GM12878 (cell line): ENCODE measurements at regions not wholly inside any gene's neighbourhood (a gene's known extent, or its start where the extent isn't known, plus 50 kb on each side); places are given as distances from the start of the nearest gene placed in this dataset.

Experiments used
- ATAC-seq: fragments of 200-7000 bp; cut with Tn5 transposase; 3 replicates; pipeline ENCODE4 v1.9.1; 2020; ENCODE audit warnings: mild to moderate bottlenecking, moderate library complexity
- BruUV-seq: library from RNA; stranded (reverse); fragments of 400-500 nt; replicated peaks from 2 replicates; lab custom pipeline; 2021; lab: Mats Ljungman, UMichigan
- CTCF ChIA-PET: fragments of 300-600 bp; sonication (Branson Sonifier 250); formaldehyde crosslinking; extraction: SDS; loops from one replicate; lab custom pipeline; 2021; ENCODE audit warnings: inconsistent platforms; lab: Yijun Ruan, JAX
- POLR2A ChIA-PET: fragments of 350-600 bp; formaldehyde crosslinking; extraction: SDS; loops from one replicate; lab custom pipeline; 2021; ENCODE audit warnings: inconsistent platforms; lab: Charles Lee
- RAD21 ChIA-PET: fragments of 300-600 bp; sonication (Branson Sonifier 250); formaldehyde crosslinking; loops from one replicate; lab custom pipeline; 2023; ENCODE audit warnings: antibody characterized with exemption; ENCODE audit not compliant: unreplicated experiment; lab: Charles Lee
- SMC1A ChIA-PET: fragments of 300-600 bp; sonication (Branson Sonifier 250); formaldehyde crosslinking; loops from one replicate; lab custom pipeline; 2023; ENCODE audit not compliant: unreplicated experiment, uncharacterized antibody; lab: Charles Lee
- DNase-seq: peaks from one replicate; pipeline ENCODE4 v3.0.0-alpha.2; 2011; ENCODE audit warnings: low read depth, low spot score
- FAIRE-seq: peaks from 3 replicates; lab custom pipeline; 2011; peaks lifted over from hg19 to GRCh38; lab: Jason Lieb, UNC
- H2AFZ ChIP-seq: 2 replicates; pipeline ENCODE4 v1.6.0; 2011; ENCODE audit warnings: low read depth, low read length, control low read depth; ENCODE audit not compliant: control insufficient read depth
- H3K27ac ChIP-seq: 2 replicates; pipeline ENCODE4 v1.5.1; 2011; ENCODE audit warnings: control low read depth; ENCODE audit not compliant: control insufficient read depth, insufficient read depth
- H3K27me3 ChIP-seq, 2 experiments: replicated peaks in 1 of 2; 2 replicates each; pipeline versions ENCODE4 v1.6.0 to v1.6.1; 2011; ENCODE audit warnings: low read length in 1 of 2; ENCODE audit not compliant: control insufficient read depth in 2 of 2, insufficient read depth in 2 of 2
- H3K36me3 ChIP-seq, 2 experiments: 2 replicates each; pipeline ENCODE4 v1.5.1; 2011; ENCODE audit warnings: low read length in 1 of 2; ENCODE audit not compliant: control insufficient read depth in 2 of 2, insufficient read depth in 2 of 2
- H3K4me1 ChIP-seq: 2 replicates; pipeline ENCODE4 v1.6.1; 2011; ENCODE audit warnings: mild to moderate bottlenecking, low read length, moderate library complexity, mixed read lengths; ENCODE audit not compliant: control insufficient read depth, insufficient read depth
- H3K4me2 ChIP-seq: 2 replicates; pipeline ENCODE4 v1.6.0; 2011; ENCODE audit warnings: control low read depth; ENCODE audit not compliant: control insufficient read depth, insufficient read depth
- H3K4me3 ChIP-seq: fragments of 200-600 bp; sonication (generic); 2 replicates; pipeline ENCODE4 v1.5.1; 2016
- H3K79me2 ChIP-seq: 2 replicates; pipeline ENCODE4 v1.6.0; 2011; ENCODE audit warnings: low read length; ENCODE audit not compliant: control insufficient read depth, insufficient read depth
- H3K9ac ChIP-seq: 2 replicates; pipeline ENCODE4 v1.8.0; 2011; ENCODE audit warnings: low read length, control low read depth, mixed read lengths; ENCODE audit not compliant: control insufficient read depth, insufficient read depth
- H3K9me3 ChIP-seq: replicated peaks from 3 replicates; pipeline ENCODE4 v1.5.1; 2011; ENCODE audit warnings: mild to moderate bottlenecking, low read length; ENCODE audit not compliant: control insufficient read depth, insufficient read depth
- H4K20me1 ChIP-seq: 2 replicates; pipeline ENCODE4 v1.6.0; 2011; ENCODE audit not compliant: control insufficient read depth, insufficient read depth
- BACH1 ChIP-seq: fragments of 450-650 bp; IDR thresholded peaks from 2 replicates; pipeline ENCODE4 v1.6.1; 2017; ENCODE audit warnings: mild to moderate bottlenecking, borderline replicate concordance
- CBX3 ChIP-seq: fragments of 200-600 bp; sonication (generic); IDR thresholded peaks from 2 replicates; pipeline ENCODE4 v1.6.1; 2016; ENCODE audit warnings: low read depth, borderline replicate concordance
- CREB1 ChIP-seq: IDR thresholded peaks from 2 replicates; pipeline ENCODE4 v1.6.1; 2012; ENCODE audit warnings: low read depth, mild to moderate bottlenecking, inconsistent platforms
- CREM ChIP-seq: IDR thresholded peaks from 2 replicates; pipeline ENCODE4 v1.6.1; 2014; ENCODE audit warnings: antibody characterized with exemption, low read depth
- EZH2 ChIP-seq: IDR thresholded peaks from 2 replicates; pipeline ENCODE4 v1.6.1; 2012; ENCODE audit warnings: low read depth, mild to moderate bottlenecking, control low read depth, inconsistent platforms, low read length, borderline replicate concordance; ENCODE audit not compliant: control insufficient read depth
- FOS ChIP-seq: IDR thresholded peaks from 3 replicates; pipeline ENCODE4 v1.6.1; 2011; ENCODE audit warnings: borderline replicate concordance; ENCODE audit not compliant: insufficient read length; ENCODE audit errors: extremely low read depth
- HDAC2 ChIP-seq: fragments of 200-600 bp; sonication (generic); IDR thresholded peaks from 2 replicates; pipeline ENCODE4 v1.6.1; 2017
- HDAC6 ChIP-seq: fragments of 200-600 bp; sonication (generic); IDR thresholded peaks from one replicate; pipeline ENCODE4 v1.8.0; 2017; ENCODE audit warnings: antibody characterized with exemption; ENCODE audit not compliant: unreplicated experiment
- HDGF ChIP-seq: fragments of 450-650 bp; IDR thresholded peaks from 2 replicates; pipeline ENCODE4 v1.6.1; 2016; ENCODE audit warnings: antibody characterized with exemption
- MLLT1 ChIP-seq: fragments of 450-650 bp; IDR thresholded peaks from 2 replicates; pipeline ENCODE4 v1.6.1; 2016; ENCODE audit warnings: mild to moderate bottlenecking
- NFYB ChIP-seq: IDR thresholded peaks from 2 replicates; pipeline ENCODE4 v1.6.1; 2011; ENCODE audit warnings: low read depth, mild to moderate bottlenecking, low read length, improper control_type of control experiment, moderate library complexity; ENCODE audit not compliant: insufficient read depth
- NRF1 ChIP-seq: conservative IDR thresholded peaks from 2 replicates; pipeline ENCODE4 v1.6.1; 2011; ENCODE audit warnings: mild to moderate bottlenecking, low read depth, low read length, improper control_type of control experiment
- PBX3 ChIP-seq: IDR thresholded peaks from 2 replicates; pipeline ENCODE4 v1.6.1; 2011; ENCODE audit warnings: mild to moderate bottlenecking, low read depth, low read length, moderate library complexity; ENCODE audit not compliant: insufficient replicate concordance
- SIN3A ChIP-seq: IDR thresholded peaks from 2 replicates; pipeline ENCODE4 v1.6.1; 2012; ENCODE audit warnings: low read depth, low read length, improper control_type of control experiment
- YBX1 ChIP-seq: fragments of 450-650 bp; IDR thresholded peaks from 2 replicates; pipeline ENCODE4 v1.6.1; 2016; ENCODE audit warnings: antibody characterized with exemption
- YY1 ChIP-seq: IDR thresholded peaks from 2 replicates; pipeline ENCODE4 v1.6.1; 2011; ENCODE audit warnings: low read depth, mild to moderate bottlenecking, low read length
- ZZZ3 ChIP-seq: IDR thresholded peaks from 2 replicates; pipeline ENCODE4 v1.6.1; 2011; ENCODE audit warnings: low read depth; ENCODE audit not compliant: control insufficient read depth, insufficient read length
- WGBS: methylation state at CpG from one replicate; pipeline ENCODE4 v1.1.6; 2016; ENCODE audit warnings: low lambda C conversion rate; ENCODE audit not compliant: insufficient replicate concordance, insufficient coverage; ENCODE audit errors: missing lambda C conversion rate; 5-methylcytosine and 5-hydroxymethylcytosine counted together
- in situ Hi-C: fragments of 300-500 bp; cut with MboI; formaldehyde crosslinking; loops from 9 replicates; pipeline ENCODE4 v1.14.3; 2018; ENCODE audit warnings: mixed read lengths
- intact Hi-C: fragments of 100-400 bp; cut with micrococcal nuclease; formaldehyde crosslinking; loops from one replicate; pipeline ENCODE4 v1.14.2; 2022; ENCODE audit not compliant: unreplicated experiment
- TF ChIP-seq, protein P1 (sequence below): fragments of 450-650 bp; IDR thresholded peaks from 2 replicates; pipeline ENCODE4 v1.6.1; 2014; ENCODE audit warnings: mild to moderate bottlenecking
- TF ChIP-seq, protein P2 (sequence below): fragments of 450-650 bp; IDR thresholded peaks from 2 replicates; pipeline ENCODE4 v1.6.1; 2017; ENCODE audit warnings: borderline replicate concordance
- TF ChIP-seq, protein P3 (sequence below): fragments of 450-650 bp; IDR thresholded peaks from 2 replicates; pipeline ENCODE4 v1.6.1; 2017; ENCODE audit warnings: mild to moderate bottlenecking, low read depth, inconsistent platforms; ENCODE audit not compliant: poor library complexity, severe bottlenecking

GRCh38 chr20:40540166-40540565 lies 148.9 kb downstream of the MAFB start:
- 0% methylated on average over 2 of the region's 2 CpGs for WGBS
- ChIA-PET POLR2A (no interaction called here), CTCF (no interaction called here), RAD21 (no interaction called here), SMC1A (interaction anchor here (1.4 kb wide), 1 partner anchor 39 kb away, joined by 4 read pairs; no protein-coding TSS in a partner anchor)
- FAIRE-seq (no peak), ATAC-seq (no peak), DNase-seq (no peak)
- H3K4me3 ChIP-seq, result no peak overlapping the region
- no peaks in the 10 kb centered on the region for H4K20me1 ChIP-seq
- in situ Hi-C loops (no loop called here), intact Hi-C loops (no loop called here)
- no peak overlapping the region for H3K9ac ChIP-seq
- no peaks in the 10 kb centered on the region; the same call in 2 of the 3 replicates for H3K9me3 ChIP-seq
- TF ChIP-seq, protein P1, sequence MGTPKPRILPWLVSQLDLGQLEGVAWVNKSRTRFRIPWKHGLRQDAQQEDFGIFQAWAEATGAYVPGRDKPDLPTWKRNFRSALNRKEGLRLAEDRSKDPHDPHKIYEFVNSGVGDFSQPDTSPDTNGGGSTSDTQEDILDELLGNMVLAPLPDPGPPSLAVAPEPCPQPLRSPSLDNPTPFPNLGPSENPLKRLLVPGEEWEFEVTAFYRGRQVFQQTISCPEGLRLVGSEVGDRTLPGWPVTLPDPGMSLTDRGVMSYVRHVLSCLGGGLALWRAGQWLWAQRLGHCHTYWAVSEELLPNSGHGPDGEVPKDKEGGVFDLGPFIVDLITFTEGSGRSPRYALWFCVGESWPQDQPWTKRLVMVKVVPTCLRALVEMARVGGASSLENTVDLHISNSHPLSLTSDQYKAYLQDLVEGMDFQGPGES, result no peak
- TF ChIP-seq EZH2, result no peak
- no peak for TF ChIP-seq MLLT1
- no peak for TF ChIP-seq ZZZ3
- no peak for TF ChIP-seq CREM
- no peak for TF ChIP-seq NRF1
- no peak for TF ChIP-seq HDAC2
- TF ChIP-seq CREB1, result no peak
- no peak for TF ChIP-seq HDAC6
- no peak for TF ChIP-seq SIN3A
- no peak for TF ChIP-seq FOS
- TF ChIP-seq NFYB, result no peak
- TF ChIP-seq PBX3, result no peak
- TF ChIP-seq HDGF, result no peak
- TF ChIP-seq, protein P2, sequence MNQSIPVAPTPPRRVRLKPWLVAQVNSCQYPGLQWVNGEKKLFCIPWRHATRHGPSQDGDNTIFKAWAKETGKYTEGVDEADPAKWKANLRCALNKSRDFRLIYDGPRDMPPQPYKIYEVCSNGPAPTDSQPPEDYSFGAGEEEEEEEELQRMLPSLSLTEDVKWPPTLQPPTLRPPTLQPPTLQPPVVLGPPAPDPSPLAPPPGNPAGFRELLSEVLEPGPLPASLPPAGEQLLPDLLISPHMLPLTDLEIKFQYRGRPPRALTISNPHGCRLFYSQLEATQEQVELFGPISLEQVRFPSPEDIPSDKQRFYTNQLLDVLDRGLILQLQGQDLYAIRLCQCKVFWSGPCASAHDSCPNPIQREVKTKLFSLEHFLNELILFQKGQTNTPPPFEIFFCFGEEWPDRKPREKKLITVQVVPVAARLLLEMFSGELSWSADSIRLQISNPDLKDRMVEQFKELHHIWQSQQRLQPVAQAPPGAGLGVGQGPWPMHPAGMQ, result no peak
- no peak for TF ChIP-seq YBX1
- TF ChIP-seq, protein P3, sequence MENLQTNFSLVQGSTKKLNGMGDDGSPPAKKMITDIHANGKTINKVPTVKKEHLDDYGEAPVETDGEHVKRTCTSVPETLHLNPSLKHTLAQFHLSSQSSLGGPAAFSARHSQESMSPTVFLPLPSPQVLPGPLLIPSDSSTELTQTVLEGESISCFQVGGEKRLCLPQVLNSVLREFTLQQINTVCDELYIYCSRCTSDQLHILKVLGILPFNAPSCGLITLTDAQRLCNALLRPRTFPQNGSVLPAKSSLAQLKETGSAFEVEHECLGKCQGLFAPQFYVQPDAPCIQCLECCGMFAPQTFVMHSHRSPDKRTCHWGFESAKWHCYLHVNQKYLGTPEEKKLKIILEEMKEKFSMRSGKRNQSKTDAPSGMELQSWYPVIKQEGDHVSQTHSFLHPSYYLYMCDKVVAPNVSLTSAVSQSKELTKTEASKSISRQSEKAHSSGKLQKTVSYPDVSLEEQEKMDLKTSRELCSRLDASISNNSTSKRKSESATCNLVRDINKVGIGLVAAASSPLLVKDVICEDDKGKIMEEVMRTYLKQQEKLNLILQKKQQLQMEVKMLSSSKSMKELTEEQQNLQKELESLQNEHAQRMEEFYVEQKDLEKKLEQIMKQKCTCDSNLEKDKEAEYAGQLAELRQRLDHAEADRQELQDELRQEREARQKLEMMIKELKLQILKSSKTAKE, result no peak
- TF ChIP-seq BACH1, result no peak
- TF ChIP-seq CBX3, result no peak
- no peak for TF ChIP-seq YY1
- H3K79me2 ChIP-seq, result no peaks in the 10 kb centered on the region
- no peaks in the 10 kb centered on the region for H3K4me1 ChIP-seq
- peaks cover 0 to 3% of the 10 kb centered on the region in 2 experiments; a peak in 1 of 4 replicates for H3K27me3 ChIP-seq
- no peaks in the 10 kb centered on the region for H3K36me3 ChIP-seq
- H3K4me2 ChIP-seq, result no peak overlapping the region
- H3K27ac ChIP-seq, result no peak overlapping the region
- H2AFZ ChIP-seq, result no peak overlapping the region
- BruUV-seq, result no TSS peak
